Muscle layer of duodenum (tissue), 2 donors: ENCODE measurements at regions not wholly inside any gene's neighbourhood (a gene's known extent, or its start where the extent isn't known, plus 50 kb on each side); places are given as distances from the start of the nearest gene placed in this dataset.

Experiments
- H3K27ac ChIP-seq: one replicate; pipeline ENCODE4 v1.7.0; 2013; ENCODE audit warnings: mild to moderate bottlenecking, low read length
- H3K27me3 ChIP-seq: one replicate; pipeline ENCODE4 v1.7.0; 2013; ENCODE audit warnings: low read depth, mild to moderate bottlenecking, control low read depth, low read length
- H3K36me3 ChIP-seq, 2 donors: one replicate each; pipeline ENCODE4 v1.7.0; 2013; ENCODE audit warnings: low read length in 2 of 2, control low read depth in 1 of 2, mild to moderate bottlenecking in 1 of 2; ENCODE audit not compliant: insufficient read depth in 2 of 2, control insufficient read depth in 1 of 2
- H3K4me1 ChIP-seq, 2 donors: one replicate each; pipeline ENCODE4 v1.7.0; 2013; ENCODE audit warnings: low read length in 2 of 2, mild to moderate bottlenecking in 2 of 2, control low read depth in 1 of 2, moderate library complexity in 1 of 2; ENCODE audit not compliant: insufficient read depth in 2 of 2, control insufficient read depth in 1 of 2
- H3K4me3 ChIP-seq, 2 donors: one replicate each; pipeline ENCODE4 v1.7.0; 2013; ENCODE audit warnings: low read length in 2 of 2, low read depth in 1 of 2, mild to moderate bottlenecking in 1 of 2
- H3K9me3 ChIP-seq, 2 donors: one replicate each; pipeline ENCODE4 v1.7.0; 2013; ENCODE audit warnings: low read length in 2 of 2, control low read depth in 1 of 2, mild to moderate bottlenecking in 1 of 2; ENCODE audit not compliant: control insufficient read depth in 1 of 2
- donor health status: healthy.

DNA sequence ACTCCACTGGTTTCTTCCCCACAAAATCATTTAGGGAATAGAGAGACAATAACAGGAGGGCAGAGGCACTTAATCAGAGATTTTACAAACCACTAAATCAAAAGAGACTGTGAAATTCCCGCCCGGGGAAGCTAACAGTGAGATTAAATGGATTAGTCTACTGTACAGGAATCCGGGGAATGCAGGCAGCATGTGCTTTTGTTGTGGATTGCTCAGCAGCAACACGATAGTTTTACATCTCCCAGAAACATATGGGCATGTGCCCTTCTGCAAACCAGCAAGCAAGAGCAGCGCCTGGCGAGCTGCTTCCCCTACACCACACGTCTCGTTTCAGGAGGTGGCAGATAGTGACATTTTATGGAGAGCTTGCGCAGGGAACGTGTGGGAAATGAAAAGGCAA, 382.3 kb downstream of the CD83 start:
- H3K9me3 ChIP-seq: no peaks in the 10 kb centered on the region
- H3K36me3 ChIP-seq: no peaks in the 10 kb centered on the region
- H3K27me3 ChIP-seq: no peaks in the 10 kb centered on the region
- H3K4me1 ChIP-seq: no peaks in the 10 kb centered on the region
- no peak overlapping the region for H3K27ac ChIP-seq
- H3K4me3 ChIP-seq: no peak overlapping the region

DNA sequence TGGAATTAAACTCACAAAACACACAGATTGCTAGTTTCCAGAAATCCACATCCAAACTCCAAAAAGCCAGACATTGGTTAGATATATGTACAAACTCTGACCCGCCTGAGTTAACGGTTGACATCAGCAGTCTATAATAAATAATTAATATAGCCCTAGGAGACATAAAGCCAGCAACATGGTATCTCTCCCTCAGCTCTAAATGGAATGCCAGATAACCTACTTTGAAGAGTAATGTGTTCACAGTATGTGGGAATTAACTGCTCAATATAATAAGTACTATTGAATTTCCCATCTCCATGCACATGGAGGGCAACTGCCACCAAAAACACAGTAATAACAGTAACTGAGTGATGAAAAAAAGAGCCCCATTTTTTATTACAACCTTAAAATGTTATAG, 383.2 kb downstream of the CD83 start:
- Histone ChIP-seq H3K36me3 (no peaks in the 10 kb centered on the region), H3K27me3 (no peaks in the 10 kb centered on the region), H3K27ac (no peak overlapping the region), H3K4me3 (no peak overlapping the region), H3K9me3 (no peaks in the 10 kb centered on the region), H3K4me1 (no peaks in the 10 kb centered on the region)

DNA sequence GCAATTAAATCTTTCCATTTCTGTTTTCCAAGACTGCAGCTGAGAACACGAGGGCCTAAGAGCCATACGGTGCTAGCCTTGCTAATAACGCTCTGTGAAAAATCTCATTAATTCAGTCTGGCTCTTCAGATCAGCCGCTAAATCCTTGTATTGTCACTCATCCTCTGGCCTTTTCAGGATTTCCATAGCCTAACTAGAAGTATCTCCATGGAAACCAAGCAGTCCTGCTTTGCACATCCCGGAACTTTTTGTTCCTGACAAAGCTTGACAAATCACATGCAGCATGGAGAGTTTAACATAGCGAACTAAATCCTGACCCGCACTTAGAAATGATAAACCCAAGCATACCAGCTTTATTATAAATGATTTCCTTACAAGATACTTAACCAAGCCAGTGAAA, 383.7 kb downstream of the CD83 start:
- Histone ChIP-seq H3K4me1 (no peaks in the 10 kb centered on the region), H3K9me3 (no peaks in the 10 kb centered on the region), H3K36me3 (no peaks in the 10 kb centered on the region), H3K4me3 (no peak overlapping the region), H3K27me3 (no peaks in the 10 kb centered on the region), H3K27ac (no peak overlapping the region)

DNA sequence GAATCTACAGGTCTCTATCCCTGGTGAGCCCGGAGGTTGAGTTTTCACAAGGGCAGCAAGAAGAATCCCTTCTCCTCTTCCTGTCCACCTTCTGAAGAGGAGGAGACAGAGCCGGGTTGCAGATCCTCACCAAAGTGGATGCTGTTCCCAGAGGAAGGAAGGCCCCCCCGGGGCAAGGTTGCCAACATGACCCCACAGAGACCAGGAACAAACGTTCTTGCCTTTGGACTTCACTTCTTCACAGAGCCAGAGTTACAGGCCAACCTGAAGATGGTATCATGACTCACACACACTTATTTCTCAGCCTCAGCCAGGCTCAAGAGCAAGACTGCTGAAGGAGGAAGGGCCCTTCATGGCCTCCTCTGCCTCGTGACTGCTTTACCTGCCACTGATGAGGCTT, 384.3 kb downstream of the CD83 start:
- no peaks in the 10 kb centered on the region for H3K9me3 ChIP-seq
- no peak overlapping the region for H3K4me3 ChIP-seq
- H3K27ac ChIP-seq: no peak overlapping the region
- H3K27me3 ChIP-seq: no peaks in the 10 kb centered on the region
- no peaks in the 10 kb centered on the region for H3K36me3 ChIP-seq
- H3K4me1 ChIP-seq: no peaks in the 10 kb centered on the region

DNA sequence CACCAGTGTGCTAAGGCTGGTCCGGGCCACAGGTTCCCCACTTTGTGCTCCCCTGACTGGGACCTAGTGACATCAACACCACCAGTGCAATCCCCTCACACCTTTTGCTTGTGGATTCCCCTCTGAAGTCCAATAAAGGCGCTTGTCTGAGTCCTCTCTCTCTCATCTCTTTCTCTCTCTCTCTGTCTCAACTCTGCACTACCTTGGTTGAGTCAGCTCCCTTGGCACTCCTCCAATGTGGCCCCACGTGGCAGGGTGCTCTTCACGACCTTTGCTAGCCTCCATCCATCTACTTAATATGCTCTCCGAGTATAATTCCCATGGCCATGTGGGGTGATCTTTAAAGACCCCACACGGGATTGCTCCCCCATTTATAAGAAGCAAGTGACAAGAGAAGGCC, 385.0 kb downstream of the CD83 start:
- no peaks in the 10 kb centered on the region for H3K4me1 ChIP-seq
- H3K27ac ChIP-seq: no peak overlapping the region
- H3K4me3 ChIP-seq: no peak overlapping the region
- no peaks in the 10 kb centered on the region for H3K27me3 ChIP-seq
- H3K36me3 ChIP-seq: no peaks in the 10 kb centered on the region
- H3K9me3 ChIP-seq: no peaks in the 10 kb centered on the region

DNA sequence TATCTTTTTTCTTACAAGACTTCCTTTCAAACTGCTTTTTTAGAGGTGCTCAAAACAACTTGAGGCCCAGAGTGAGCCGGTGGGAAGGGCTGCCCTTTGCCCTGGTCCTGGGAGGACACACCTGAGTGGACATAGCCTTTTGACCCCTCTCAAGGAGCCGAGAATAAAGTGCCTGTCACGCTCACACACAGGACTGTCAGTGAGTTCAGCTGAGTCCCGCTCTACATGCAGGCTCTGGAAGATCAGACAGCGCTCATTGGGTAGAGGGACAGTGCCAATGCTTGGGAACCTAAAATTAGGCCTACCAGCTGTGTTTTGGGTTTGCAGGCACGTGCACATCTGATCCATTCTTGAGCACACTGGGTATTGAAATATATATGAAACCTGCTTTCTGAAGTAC, 387.8 kb downstream of the CD83 start:
- Histone ChIP-seq H3K9me3 (no peaks in the 10 kb centered on the region), H3K36me3 (no peaks in the 10 kb centered on the region), H3K27me3 (no peaks in the 10 kb centered on the region), H3K27ac (no peak overlapping the region), H3K4me1 (no peaks in the 10 kb centered on the region), H3K4me3 (no peak overlapping the region)

DNA sequence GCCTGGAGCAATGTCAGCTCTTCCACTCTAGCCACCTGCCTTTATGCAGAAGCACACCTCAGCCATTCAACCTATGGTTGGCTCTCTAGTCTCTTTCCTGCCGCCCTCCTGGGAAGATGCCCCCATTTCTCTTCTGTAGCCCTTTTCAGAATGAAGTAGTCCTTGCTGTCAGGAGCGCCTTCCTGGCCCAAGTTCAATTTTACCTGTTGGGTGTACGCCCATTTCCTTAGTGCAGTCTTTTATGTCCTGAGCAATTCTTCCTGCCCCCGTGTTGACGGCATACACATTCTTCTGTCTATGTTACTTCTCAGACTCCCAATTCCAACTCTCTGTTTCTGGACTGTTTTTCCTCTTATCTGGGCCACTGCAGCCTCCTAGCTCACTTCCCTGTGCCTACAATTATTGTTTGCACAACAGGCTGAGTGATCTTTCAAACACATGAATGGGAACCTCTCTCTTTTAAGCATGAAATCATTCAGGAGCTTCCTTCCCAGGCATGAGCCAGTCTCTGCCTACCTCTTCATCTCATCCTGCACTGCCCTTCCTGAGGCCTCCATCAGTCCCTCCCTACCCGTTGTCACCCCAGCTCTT, 389.2 kb downstream of the CD83 start:
- Histone ChIP-seq H3K9me3 (no peaks in the 10 kb centered on the region), H3K27me3 (no peaks in the 10 kb centered on the region), H3K4me1 (no peaks in the 10 kb centered on the region), H3K27ac (no peak overlapping the region), H3K36me3 (no peaks in the 10 kb centered on the region), H3K4me3 (no peak overlapping the region)

DNA sequence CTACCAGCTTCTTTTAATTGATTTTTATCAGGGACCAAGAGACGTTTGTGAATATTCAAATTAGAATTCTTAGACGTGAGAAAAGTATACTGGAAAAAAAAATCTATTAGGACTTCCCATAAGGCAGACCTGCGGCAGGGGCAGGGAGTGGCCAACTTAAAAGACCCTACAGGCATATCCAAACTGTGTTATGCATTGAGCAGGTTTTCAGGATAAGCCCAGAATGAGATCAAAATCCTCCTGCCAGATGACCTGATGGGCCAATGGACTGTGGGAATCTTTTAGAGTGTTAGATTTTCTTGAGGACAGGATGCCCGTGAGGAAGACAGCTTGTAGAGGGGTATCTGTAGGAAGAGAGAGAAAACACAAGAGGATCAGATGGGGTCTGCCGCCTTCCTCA, 391.5 kb downstream of the CD83 start:
- Histone ChIP-seq H3K9me3 (no peaks in the 10 kb centered on the region), H3K4me3 (no peak overlapping the region)

DNA sequence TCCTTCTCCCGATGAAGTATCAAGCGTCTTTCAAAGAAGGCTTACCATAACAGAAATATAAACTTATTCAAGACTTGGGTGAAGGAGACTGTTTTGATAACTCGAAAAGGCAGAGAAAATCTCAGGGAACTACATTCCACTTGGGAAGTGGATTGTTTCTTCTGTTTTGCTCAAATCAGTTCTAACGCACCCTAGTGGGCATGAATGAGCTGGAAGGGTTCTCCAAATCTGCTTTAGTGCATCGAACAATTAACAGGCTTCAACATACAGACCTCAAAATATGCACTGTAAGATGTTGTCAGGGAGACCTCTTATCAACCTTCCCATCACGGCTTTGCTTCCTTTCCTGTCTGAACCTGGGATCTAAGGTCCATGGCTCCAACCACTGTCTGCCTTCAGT, 392.5 kb downstream of the CD83 start:
- Histone ChIP-seq H3K4me1 (no peaks in the 10 kb centered on the region), H3K9me3 (no peaks in the 10 kb centered on the region), H3K36me3 (no peaks in the 10 kb centered on the region), H3K27ac (no peak overlapping the region), H3K4me3 (no peak overlapping the region), H3K27me3 (no peaks in the 10 kb centered on the region)

More for the DNA sequence above, 391.5 kb downstream of the CD83 start:
- Histone ChIP-seq H3K36me3 (no peaks in the 10 kb centered on the region), H3K4me1 (no peaks in the 10 kb centered on the region), H3K27me3 (no peaks in the 10 kb centered on the region), H3K27ac (no peak overlapping the region)

DNA sequence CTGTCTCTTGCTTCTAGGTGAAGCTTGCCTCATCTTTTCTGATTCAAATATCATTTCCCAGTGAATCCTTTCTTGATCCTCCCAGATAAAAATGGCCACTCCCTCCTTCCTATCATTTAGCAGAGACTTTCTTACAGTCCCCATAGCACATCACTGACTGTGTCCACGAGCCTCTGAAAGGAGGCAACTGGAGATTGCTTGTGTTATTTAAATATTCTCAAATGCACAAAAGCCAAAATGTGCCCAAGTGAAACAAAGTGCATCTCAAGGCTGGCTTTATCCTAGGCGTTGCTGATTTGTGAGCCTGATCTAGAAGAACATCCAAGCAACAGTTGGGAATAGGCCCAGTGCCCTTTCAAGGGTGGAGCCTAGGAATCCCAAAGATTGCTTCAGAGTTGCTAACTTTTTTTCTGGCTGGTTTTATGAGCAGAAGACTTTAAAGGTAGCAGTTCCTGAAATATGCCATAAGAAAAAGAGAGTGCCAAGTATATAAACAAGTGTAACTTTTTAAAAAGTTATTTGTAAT, 393.6 kb downstream of the CD83 start:
- H3K4me3 ChIP-seq: no peak overlapping the region
- no peaks in the 10 kb centered on the region for H3K4me1 ChIP-seq
- H3K27ac ChIP-seq: no peak overlapping the region
- H3K36me3 ChIP-seq: no peaks in the 10 kb centered on the region
- no peaks in the 10 kb centered on the region for H3K27me3 ChIP-seq
- no peaks in the 10 kb centered on the region for H3K9me3 ChIP-seq

DNA sequence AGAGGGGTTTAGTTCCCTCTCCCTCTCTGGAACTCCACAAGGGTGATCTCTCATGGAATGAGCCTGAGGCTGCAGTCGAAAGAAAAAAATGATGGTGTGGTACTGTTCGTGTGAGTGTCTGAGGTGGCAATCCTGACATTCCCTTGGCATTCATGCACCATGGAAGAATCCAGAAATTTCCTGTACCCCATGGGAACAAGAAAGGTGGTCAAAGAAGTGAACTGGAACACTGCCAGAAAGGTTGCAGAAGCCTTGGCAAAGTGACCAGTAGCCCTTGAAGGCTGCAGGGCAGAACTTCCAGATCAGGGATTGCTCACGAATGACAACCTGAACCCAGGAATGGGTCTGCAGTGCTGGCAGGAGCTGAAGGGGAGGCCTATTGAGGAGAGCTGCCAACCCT, 394.7 kb downstream of the CD83 start:
- no peak overlapping the region for H3K4me3 ChIP-seq
- H3K36me3 ChIP-seq: no peaks in the 10 kb centered on the region
- no peaks in the 10 kb centered on the region for H3K9me3 ChIP-seq
- no peaks in the 10 kb centered on the region for H3K27me3 ChIP-seq
- no peak overlapping the region for H3K27ac ChIP-seq
- H3K4me1 ChIP-seq: no peaks in the 10 kb centered on the region
